Endodermal cell (in vitro differentiated cells): ENCODE measurements at regions not wholly inside any gene's neighbourhood (a gene's known extent, or its start where the extent isn't known, plus 50 kb on each side); places are given as distances from the start of the nearest gene placed in this dataset.
"Not testable (repeated sequence)": the region's sequence is repeated elsewhere in the genome, so short reads cannot be mapped to it uniquely, and the experiment has no call there.

ENCODE experiments used
- DNase-seq: peaks from one replicate; pipeline ENCODE4 v3.0.0-alpha.2; 2017
- H3K27ac ChIP-seq: 2 replicates; pipeline ENCODE4 v1.5.1; 2013; ENCODE audit warnings: mild to moderate bottlenecking, low read depth, low read length, moderate library complexity
- H3K27me3 ChIP-seq: 2 replicates; pipeline ENCODE4 v1.6.1; 2013; ENCODE audit warnings: mild to moderate bottlenecking, low read length, moderate library complexity; ENCODE audit not compliant: insufficient read depth, control insufficient read depth, poor library complexity, severe bottlenecking
- H3K36me3 ChIP-seq: 2 replicates; pipeline ENCODE4 v1.7.0; 2013; ENCODE audit warnings: mild to moderate bottlenecking, low read length, moderate library complexity; ENCODE audit not compliant: control insufficient read depth, insufficient read depth
- H3K4me1 ChIP-seq: one replicate; pipeline ENCODE4 v1.7.0; 2013; ENCODE audit warnings: low read length; ENCODE audit not compliant: control insufficient read depth, insufficient read depth
- H3K4me3 ChIP-seq: 2 replicates; pipeline ENCODE4 v1.5.1; 2013; ENCODE audit warnings: mild to moderate bottlenecking, low read length, moderate library complexity
- H3K9ac ChIP-seq: 2 replicates; pipeline ENCODE4 v1.6.1; 2013; ENCODE audit warnings: mild to moderate bottlenecking, low read length, moderate library complexity; ENCODE audit not compliant: poor library complexity, severe bottlenecking; ENCODE audit errors: extremely low read depth
- H3K9me3 ChIP-seq: 2 replicates; pipeline ENCODE4 v1.6.1; 2013; ENCODE audit warnings: mild to moderate bottlenecking, low read length, moderate library complexity; ENCODE audit not compliant: control insufficient read depth
- H3K27ac Mint-ChIP-seq: 2 replicates; pipeline ENCODE4 v1.8.0; 2020; ENCODE audit warnings: mixed read lengths
- H3K27me3 Mint-ChIP-seq: 2 replicates; pipeline ENCODE4 v1.8.0; 2021; ENCODE audit warnings: mild to moderate bottlenecking, mixed read lengths; ENCODE audit not compliant: insufficient read depth
- H3K36me3 Mint-ChIP-seq: 2 replicates; pipeline ENCODE4 v1.8.0; 2020; ENCODE audit warnings: low read depth, mixed read lengths
- H3K4me1 Mint-ChIP-seq: 2 replicates; pipeline ENCODE4 v1.8.0; 2020; ENCODE audit warnings: mixed read lengths
- H3K4me3 Mint-ChIP-seq: 2 replicates; pipeline ENCODE4 v1.8.0; 2020; ENCODE audit warnings: mild to moderate bottlenecking, moderate library complexity, mixed read lengths
- H3K9me3 Mint-ChIP-seq: 2 replicates; pipeline ENCODE4 v1.8.0; 2020; ENCODE audit warnings: mild to moderate bottlenecking, mixed read lengths
- CTCF ChIP-seq: fragments of 200-600 bp; sonication (generic); conservative IDR thresholded peaks from 2 replicates; pipeline ENCODE4 v1.5.0; 2021; ENCODE audit warnings: antibody characterized with exemption, mild to moderate bottlenecking
- WGBS, 2 experiments: methylation state at CpG; one replicate each; pipeline versions ENCODE4 v1.1.5 to v1.1.7; 2013; ENCODE audit warnings: missing lambda C conversion rate in 2 of 2, mixed read lengths in 1 of 2; ENCODE audit not compliant: insufficient coverage in 1 of 2, insufficient read length in 1 of 2; 5-methylcytosine and 5-hydroxymethylcytosine counted together

GRCh38 chr10:109618301-109618700, 305.0 kb downstream of the XPNPEP1 start:
- WGBS, 2 experiments, result no CpG with 5 or more reads among the region's 1 CpG
- H3K4me3 Mint-ChIP-seq, result no peak overlapping the region
- H3K36me3 Mint-ChIP-seq, result no peaks in the 10 kb centered on the region
- no peak overlapping the region for H3K27ac ChIP-seq
- H3K4me1 Mint-ChIP-seq, result no peaks in the 10 kb centered on the region
- DNase-seq, result no peak
- peaks cover 4% of the 10 kb centered on the region for H3K9me3 Mint-ChIP-seq
- no peaks in the 10 kb centered on the region for H3K27me3 Mint-ChIP-seq
- H3K27me3 ChIP-seq, result no peaks in the 10 kb centered on the region
- no peak for TF ChIP-seq CTCF
- no peaks in the 10 kb centered on the region for H3K36me3 ChIP-seq
- H3K4me1 ChIP-seq, result no peaks in the 10 kb centered on the region
- no peak overlapping the region for H3K9ac ChIP-seq
- peaks cover 35% of the 10 kb centered on the region for H3K9me3 ChIP-seq
- H3K4me3 ChIP-seq, result no peak overlapping the region
- H3K27ac Mint-ChIP-seq, result no peak overlapping the region

DNA sequence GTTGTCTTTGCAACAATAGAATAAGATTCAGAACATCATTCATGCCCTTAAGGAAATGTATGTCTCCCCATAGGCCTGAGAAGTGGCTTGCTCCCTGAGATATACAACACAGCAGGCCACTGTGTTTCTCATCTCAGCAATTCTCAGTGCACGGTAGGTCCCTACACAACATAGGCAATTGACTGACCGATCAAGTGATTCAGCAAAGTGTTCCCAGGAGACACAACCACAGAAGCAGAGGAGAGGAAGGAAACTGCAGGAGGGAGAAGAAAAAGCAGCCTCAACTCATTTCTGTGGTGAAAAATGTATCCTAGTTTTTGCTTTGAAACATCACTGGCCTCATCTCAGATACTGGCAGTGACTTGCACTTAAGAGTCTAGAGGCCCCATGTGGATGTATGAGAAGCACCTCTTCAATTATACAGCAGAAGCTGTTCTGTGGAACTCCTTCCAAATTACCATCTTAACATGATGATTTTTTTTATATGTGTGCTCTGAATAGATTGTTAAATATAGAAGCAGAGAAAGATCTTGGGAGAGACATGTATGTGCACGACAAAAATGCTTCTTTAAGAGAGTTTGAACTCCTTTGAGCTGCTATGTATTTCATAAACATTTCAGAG, 306.8 kb downstream of the XPNPEP1 start:
- no peaks in the 10 kb centered on the region for H3K36me3 ChIP-seq
- no peak overlapping the region for H3K27ac ChIP-seq
- no peak overlapping the region for H3K4me3 ChIP-seq
- Mint-ChIP-seq H3K4me1 (no peaks in the 10 kb centered on the region), H3K4me3 (no peak overlapping the region), H3K27ac (no peak overlapping the region), H3K36me3 (no peaks in the 10 kb centered on the region), H3K27me3 (no peaks in the 10 kb centered on the region), H3K9me3 (peaks cover 12% of the 10 kb centered on the region)
- no peaks in the 10 kb centered on the region for H3K27me3 ChIP-seq
- no peaks in the 10 kb centered on the region for H3K4me1 ChIP-seq
- WGBS, 2 experiments, result 68 to 75% methylated on average over 1 to 3 of the region's 3 CpGs
- no peak for TF ChIP-seq CTCF
- H3K9ac ChIP-seq, result no peak overlapping the region
- peaks cover 19% of the 10 kb centered on the region for H3K9me3 ChIP-seq
- no peak for DNase-seq

- H3K4me3 ChIP-seq, H3K9ac ChIP-seq, H3K4me1 ChIP-seq, H3K36me3 Mint-ChIP-seq, H3K4me1 Mint-ChIP-seq, DNase-seq, H3K4me3 Mint-ChIP-seq, H3K27ac ChIP-seq, H3K36me3 ChIP-seq, H3K27me3 ChIP-seq, H3K27me3 Mint-ChIP-seq, H3K27ac Mint-ChIP-seq: not testable (repeated sequence)
- H3K9me3 Mint-ChIP-seq, result peaks cover 18% of the 10 kb centered on the region
- 85% methylated on average over 1 of the region's 1 CpG; no CpG with 5 or more reads in 1 of the 2 experiments for WGBS, 2 experiments
- H3K9me3 ChIP-seq, result peaks cover 20% of the 10 kb centered on the region
Measured at GRCh38 chr10:109595356-109595755, 328.0 kb downstream of the XPNPEP1 start.

GRCh38 chr10:109593682-109594081, 329.6 kb downstream of the XPNPEP1 start:
- H3K36me3 Mint-ChIP-seq, result no peaks in the 10 kb centered on the region
- DNase-seq, result no peak
- 80 to 95% methylated on average over 2 to 4 of the region's 4 CpGs for WGBS, 2 experiments

More at GRCh38 chr10:109593682-109594081, 329.6 kb downstream of the XPNPEP1 start:
- H3K36me3 ChIP-seq, result no peaks in the 10 kb centered on the region
- Mint-ChIP-seq H3K4me1 (no peaks in the 10 kb centered on the region), H3K9me3 (peaks cover 18% of the 10 kb centered on the region), H3K27ac (no peak overlapping the region), H3K4me3 (no peak overlapping the region), H3K27me3 (no peaks in the 10 kb centered on the region)
- H3K9ac ChIP-seq, result no peak overlapping the region
- H3K4me3 ChIP-seq, result no peak overlapping the region
- no peaks in the 10 kb centered on the region for H3K27me3 ChIP-seq
- peaks cover 13% of the 10 kb centered on the region for H3K9me3 ChIP-seq
- no peak for TF ChIP-seq CTCF
- no peaks in the 10 kb centered on the region for H3K4me1 ChIP-seq
- no peak overlapping the region for H3K27ac ChIP-seq
